ENCODE measurements at regions not wholly inside any gene's neighbourhood (a gene's known extent, or its start where the extent isn't known, plus 50 kb on each side); places are given as distances from the start of the nearest gene placed in this dataset.
A peak's percentile ranks its signal among the peaks of the same experiment; 100 is the strongest.

DNA sequence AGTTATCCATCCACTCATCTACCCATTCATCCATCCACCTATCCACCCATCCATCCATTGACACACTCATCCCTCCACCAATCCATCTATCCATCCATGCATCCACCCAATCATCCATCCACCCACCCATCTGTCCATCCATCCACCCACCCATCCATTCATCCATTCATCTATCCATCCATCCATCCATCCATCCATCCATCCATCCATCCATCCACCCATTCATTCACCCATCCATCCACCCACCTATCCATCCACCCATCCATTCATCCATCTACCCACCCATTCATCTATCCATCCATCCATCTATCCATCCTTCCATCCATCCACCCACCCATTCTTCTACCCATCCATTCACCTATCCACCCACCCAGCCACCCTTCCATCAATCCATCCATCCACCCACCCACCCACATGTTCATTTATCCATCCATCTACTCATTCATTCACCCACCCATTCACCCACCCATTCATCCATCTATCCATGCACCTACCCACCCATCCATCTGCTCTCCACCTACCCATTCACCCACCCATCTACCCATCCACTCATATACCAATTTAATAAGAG is 193.8 kb upstream of the ARID2 start:
- ATAC-seq (replicated peaks) (no peak), DNase-seq (no peak)
- Mint-ChIP-seq H3K27me3 (peaks cover 24 to 36% of the 10 kb centered on the region in 2 donors), H3K4me3 (no peak overlapping the region), H3K27ac (no peak overlapping the region), H3K4me1 (ENCODE audit: low read depth in 2 of 2) (no peaks in the 10 kb centered on the region), H3K36me3 (ENCODE audit: insufficient read depth) (no peaks in the 10 kb centered on the region), H3K9me3 (no peaks in the 10 kb centered on the region)

GRCh38 chr12:45536284-45536683 is 193.2 kb upstream of the ARID2 start:
- Mint-ChIP-seq H3K4me3 (no peak overlapping the region), H3K27me3 (peaks cover 24 to 34% of the 10 kb centered on the region in 2 donors), H3K27ac (no peak overlapping the region), H3K36me3 (ENCODE audit: insufficient read depth) (no peaks in the 10 kb centered on the region), H3K4me1 (ENCODE audit: low read depth in 2 of 2) (no peaks in the 10 kb centered on the region), H3K9me3 (no peaks in the 10 kb centered on the region)
- DNase-seq (no peak), ATAC-seq (replicated peaks) (no peak)

DNA sequence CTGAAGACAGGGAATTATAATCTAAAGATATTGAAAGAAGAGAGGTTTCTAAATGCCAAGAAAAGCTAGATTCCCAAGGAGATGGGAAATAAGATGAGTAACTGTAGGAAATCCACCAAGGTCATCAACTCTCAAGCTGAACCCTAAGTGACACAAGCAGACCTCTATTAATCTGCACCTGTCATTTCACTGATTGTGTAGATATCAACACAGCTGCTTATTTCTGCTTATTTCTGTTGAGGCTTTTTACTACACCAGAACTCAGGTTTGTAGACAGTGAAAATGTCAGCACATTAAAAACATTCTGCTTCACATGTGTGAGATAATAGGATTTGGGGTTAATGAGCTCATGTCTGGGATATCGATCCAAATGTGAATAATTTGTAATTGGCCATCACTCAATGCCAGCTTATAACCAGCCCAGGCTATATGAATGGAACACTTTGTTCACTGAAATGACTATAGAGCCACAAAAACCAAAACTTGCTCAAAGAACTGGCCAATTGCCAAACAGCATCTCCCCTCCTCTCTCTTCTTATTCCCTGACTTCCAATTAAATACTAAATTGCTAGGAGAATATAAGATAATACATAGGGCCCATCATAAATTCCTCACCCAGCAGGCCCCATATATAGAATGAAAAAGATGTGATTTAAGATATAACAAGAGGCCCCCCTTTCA is 188.7 kb upstream of the ARID2 start:
- H3K27ac Mint-ChIP-seq = no peak overlapping the region
- no peak for DNase-seq
- H3K9me3 Mint-ChIP-seq = no peaks in the 10 kb centered on the region
- H3K4me3 Mint-ChIP-seq = no peak overlapping the region
- ATAC-seq (replicated peaks) = no peak
- H3K4me1 Mint-ChIP-seq (ENCODE audit: low read depth in 2 of 2) = no peaks in the 10 kb centered on the region
- H3K27me3 Mint-ChIP-seq = peaks cover 15% of the 10 kb centered on the region in 2 donors
- no peaks in the 10 kb centered on the region for H3K36me3 Mint-ChIP-seq (ENCODE audit: insufficient read depth)

DNA sequence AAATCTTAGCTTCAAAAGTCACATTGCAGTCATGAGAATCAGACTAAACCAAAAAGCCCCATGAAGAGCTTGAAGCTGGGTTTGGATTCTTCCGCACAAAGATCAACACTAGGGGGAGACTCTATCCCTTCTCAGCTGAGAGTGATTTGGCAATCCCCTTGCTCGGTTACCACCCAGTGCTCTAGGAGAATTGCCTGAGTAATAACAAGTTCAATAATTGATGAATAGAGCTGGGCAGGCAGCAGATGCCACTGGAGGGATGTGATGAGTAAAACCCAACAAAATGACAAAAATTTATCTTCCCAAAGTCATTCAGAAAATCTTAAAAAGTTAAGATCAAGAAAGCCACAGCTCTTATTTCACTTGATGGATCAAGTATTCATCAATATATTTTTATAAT is 185.6 kb upstream of the ARID2 start:
- no peak overlapping the region for H3K27ac Mint-ChIP-seq
- no peak overlapping the region for H3K4me3 Mint-ChIP-seq
- H3K9me3 Mint-ChIP-seq = no peaks in the 10 kb centered on the region
- H3K27me3 Mint-ChIP-seq = peaks cover 0 to 12% of the 10 kb centered on the region in 2 donors
- no peaks in the 10 kb centered on the region for H3K36me3 Mint-ChIP-seq (ENCODE audit: insufficient read depth)
- peak; percentile 100 for ATAC-seq (replicated peaks)
- peak; percentile 54 to 56 (median 54) for DNase-seq
- no peaks in the 10 kb centered on the region for H3K4me1 Mint-ChIP-seq (ENCODE audit: low read depth in 2 of 2)

DNA sequence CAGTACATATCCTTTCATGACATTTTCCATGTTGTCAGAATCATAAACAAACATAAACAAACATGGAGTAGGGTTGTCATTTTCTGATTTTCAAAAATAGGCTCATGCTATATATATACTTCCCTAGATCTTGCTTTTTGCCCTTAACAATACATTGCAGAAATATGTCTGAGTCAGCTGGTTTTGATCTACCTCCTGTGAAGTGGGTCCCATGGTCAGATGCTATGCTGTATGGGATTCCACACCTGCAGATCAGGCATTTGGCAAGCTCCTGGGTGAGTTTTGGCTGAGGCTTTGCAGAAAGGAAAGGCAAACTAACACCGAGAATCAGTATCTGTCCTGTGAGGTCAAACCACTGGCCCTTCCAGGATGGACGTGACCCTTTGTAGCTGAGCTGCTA is 183.0 kb upstream of the ARID2 start:
- no peak overlapping the region for H3K4me3 Mint-ChIP-seq

DNA sequence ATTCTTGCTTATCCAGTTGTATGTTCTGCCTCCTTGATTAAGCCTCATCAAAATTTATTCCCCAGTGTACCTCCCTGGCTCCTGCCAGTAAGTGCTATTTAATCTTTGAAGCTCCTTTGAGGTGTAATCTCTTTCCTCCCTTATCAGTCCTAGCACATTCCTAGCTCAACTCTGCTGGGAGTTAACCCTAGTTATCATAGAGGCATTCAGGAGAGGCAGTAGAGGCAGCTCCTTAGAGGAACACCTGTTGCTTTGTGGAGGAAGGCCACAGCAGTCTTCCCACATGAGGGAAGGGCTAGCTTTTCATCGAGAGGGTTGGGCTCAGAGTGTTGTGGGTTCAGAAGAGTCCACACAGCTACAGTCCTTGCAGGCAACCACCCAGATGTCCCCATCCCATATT is 182.4 kb upstream of the ARID2 start:
- H3K27me3 Mint-ChIP-seq = peaks cover 0 to 12% of the 10 kb centered on the region in 2 donors

More for the DNA sequence above, 183.0 kb upstream of the ARID2 start:
- H3K27me3 Mint-ChIP-seq = peaks cover 0 to 12% of the 10 kb centered on the region in 2 donors
- DNase-seq (no peak), ATAC-seq (replicated peaks) (no peak)
- H3K4me1 Mint-ChIP-seq (ENCODE audit: low read depth in 2 of 2) = no peaks in the 10 kb centered on the region
- no peak overlapping the region for H3K27ac Mint-ChIP-seq
- no peaks in the 10 kb centered on the region for H3K9me3 Mint-ChIP-seq
- H3K36me3 Mint-ChIP-seq (ENCODE audit: insufficient read depth) = no peaks in the 10 kb centered on the region

DNA sequence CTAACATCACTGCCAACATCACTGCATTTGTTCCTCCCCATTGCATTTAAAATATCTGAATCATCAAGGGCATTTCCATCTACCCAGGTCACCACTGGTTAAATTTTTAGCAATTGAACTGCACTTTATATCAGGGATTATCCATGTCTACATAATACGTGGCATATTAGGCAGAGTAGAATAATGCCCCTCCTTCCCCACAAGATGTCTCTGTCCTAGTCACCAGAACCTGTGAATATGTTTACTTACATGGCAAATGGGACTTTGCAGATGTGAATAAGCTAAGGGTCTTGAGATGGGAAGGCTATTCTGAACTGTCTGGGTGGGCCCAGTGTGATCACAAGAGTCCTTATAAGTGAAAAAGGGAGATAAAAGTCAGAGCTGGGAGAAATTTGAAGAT is 181.7 kb upstream of the ARID2 start:
- no peak overlapping the region for H3K27ac Mint-ChIP-seq
- DNase-seq (no peak), ATAC-seq (replicated peaks) (no peak)
- peaks cover 0 to 12% of the 10 kb centered on the region in 2 donors for H3K27me3 Mint-ChIP-seq
- H3K9me3 Mint-ChIP-seq = no peaks in the 10 kb centered on the region
- H3K4me3 Mint-ChIP-seq = no peak overlapping the region
- no peaks in the 10 kb centered on the region for H3K36me3 Mint-ChIP-seq (ENCODE audit: insufficient read depth)
- H3K4me1 Mint-ChIP-seq (ENCODE audit: low read depth in 2 of 2) = no peaks in the 10 kb centered on the region

More for the DNA sequence above, 182.4 kb upstream of the ARID2 start:
- DNase-seq (no peak), ATAC-seq (replicated peaks) (no peak)
- H3K27ac Mint-ChIP-seq = no peak overlapping the region
- H3K36me3 Mint-ChIP-seq (ENCODE audit: insufficient read depth) = no peaks in the 10 kb centered on the region
- no peaks in the 10 kb centered on the region for H3K9me3 Mint-ChIP-seq
- H3K4me1 Mint-ChIP-seq (ENCODE audit: low read depth in 2 of 2) = no peaks in the 10 kb centered on the region
- H3K4me3 Mint-ChIP-seq = no peak overlapping the region

DNA sequence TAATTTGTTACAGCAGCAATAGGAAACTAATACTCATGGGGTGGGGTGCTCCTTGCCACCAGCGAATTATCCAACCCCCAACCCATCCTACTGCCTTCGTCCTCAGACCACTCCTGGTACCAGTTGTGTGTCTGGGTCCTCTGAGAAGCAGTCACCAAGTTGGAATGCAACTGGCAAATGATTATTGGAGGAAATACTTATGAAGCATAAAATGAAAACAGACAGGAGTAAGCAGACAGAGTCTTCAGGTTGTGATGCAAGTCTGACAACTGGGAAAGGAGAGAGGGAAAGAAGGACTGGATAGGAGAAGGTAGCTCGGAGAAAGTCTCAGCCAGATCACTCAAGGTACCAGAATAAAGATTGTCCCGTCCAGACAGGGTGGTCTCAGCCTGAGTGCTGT is 181.1 kb upstream of the ARID2 start:
- peaks cover 0 to 12% of the 10 kb centered on the region in 2 donors for H3K27me3 Mint-ChIP-seq
- no peak overlapping the region for H3K4me3 Mint-ChIP-seq
- no peaks in the 10 kb centered on the region for H3K4me1 Mint-ChIP-seq (ENCODE audit: low read depth in 2 of 2)
- DNase-seq (no peak), ATAC-seq (replicated peaks) (no peak)
- H3K36me3 Mint-ChIP-seq (ENCODE audit: insufficient read depth) = no peaks in the 10 kb centered on the region
- no peak overlapping the region for H3K27ac Mint-ChIP-seq
- H3K9me3 Mint-ChIP-seq = no peaks in the 10 kb centered on the region

DNA sequence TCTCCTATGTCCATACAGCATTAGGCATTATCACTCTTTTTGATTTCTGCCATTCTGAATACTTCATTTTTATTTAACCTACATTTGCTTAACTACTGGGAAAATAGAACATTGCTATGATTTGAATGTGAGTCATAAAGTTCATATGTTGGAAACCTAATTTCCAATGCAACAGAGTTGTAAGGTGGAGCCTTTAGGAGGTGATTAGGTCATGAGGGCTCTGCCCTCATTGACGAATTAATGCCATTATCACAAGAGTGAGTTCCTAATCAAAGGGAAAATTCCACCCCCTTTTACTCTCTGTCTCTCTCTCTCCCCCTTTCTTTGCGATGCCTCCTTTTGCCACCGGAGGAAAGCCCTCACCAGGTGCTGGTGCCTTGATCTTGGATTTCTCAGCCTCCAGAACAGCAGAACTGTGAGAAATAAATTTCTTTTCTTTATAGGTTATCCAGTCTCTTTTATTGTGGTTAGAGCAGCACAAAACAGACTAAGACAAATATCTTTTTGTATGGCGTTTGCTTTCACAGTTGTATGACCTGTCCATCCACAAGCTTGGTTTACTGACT is 180.1 kb upstream of the ARID2 start:
- no peak overlapping the region for H3K27ac Mint-ChIP-seq
- H3K27me3 Mint-ChIP-seq = peaks cover 0 to 12% of the 10 kb centered on the region in 2 donors
- no peak overlapping the region for H3K4me3 Mint-ChIP-seq
- no peaks in the 10 kb centered on the region for H3K9me3 Mint-ChIP-seq
- no peaks in the 10 kb centered on the region for H3K36me3 Mint-ChIP-seq (ENCODE audit: insufficient read depth)
- ATAC-seq (replicated peaks) (no peak), DNase-seq (no peak)
- no peaks in the 10 kb centered on the region for H3K4me1 Mint-ChIP-seq (ENCODE audit: low read depth in 2 of 2)

GRCh38 chr12:45553204-45553603 is 176.3 kb upstream of the ARID2 start:
- no peak overlapping the region for H3K27ac Mint-ChIP-seq
- H3K36me3 Mint-ChIP-seq (ENCODE audit: insufficient read depth) = no peaks in the 10 kb centered on the region
- H3K4me3 Mint-ChIP-seq = no peak overlapping the region
- DNase-seq (no peak), ATAC-seq (replicated peaks) (no peak)
- no peaks in the 10 kb centered on the region for H3K4me1 Mint-ChIP-seq (ENCODE audit: low read depth in 2 of 2)
- H3K27me3 Mint-ChIP-seq = peaks cover 0 to 6% of the 10 kb centered on the region in 2 donors
- no peaks in the 10 kb centered on the region for H3K9me3 Mint-ChIP-seq

DNA sequence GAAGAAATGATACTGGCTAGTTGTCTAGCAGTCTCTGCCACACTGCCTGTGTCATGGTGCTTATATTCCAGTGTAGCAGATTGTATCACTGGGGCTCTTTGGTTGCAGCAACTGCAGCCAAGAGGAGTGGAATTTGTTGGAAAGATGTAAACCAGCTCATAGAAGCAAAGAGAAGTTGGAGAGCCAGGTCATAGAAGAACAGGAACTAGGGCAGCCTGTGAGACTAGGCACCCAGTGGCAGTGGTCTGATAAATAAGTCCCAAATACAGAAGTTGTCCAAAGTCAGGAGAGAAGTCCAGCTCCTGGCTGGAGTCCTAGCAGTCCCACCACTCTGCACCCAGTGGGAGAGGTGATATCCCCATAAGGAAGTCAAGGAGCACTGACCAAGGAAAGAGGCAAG is 172.5 kb upstream of the ARID2 start:
- DNase-seq = no peak

GRCh38 chr12:45558353-45558752 is 171.2 kb upstream of the ARID2 start:
- Mint-ChIP-seq H3K4me3 (no peak overlapping the region), H3K9me3 (no peaks in the 10 kb centered on the region), H3K36me3 (ENCODE audit: insufficient read depth) (no peaks in the 10 kb centered on the region), H3K4me1 (ENCODE audit: low read depth in 2 of 2) (peaks cover 3 to 4% of the 10 kb centered on the region in 2 donors), H3K27ac (no peak overlapping the region), H3K27me3 (no peaks in the 10 kb centered on the region)
- ATAC-seq (replicated peaks) = no peak
- no peak for DNase-seq

More for the DNA sequence above, 172.5 kb upstream of the ARID2 start:
- no peaks in the 10 kb centered on the region for H3K27me3 Mint-ChIP-seq
- H3K27ac Mint-ChIP-seq = no peak overlapping the region
- no peaks in the 10 kb centered on the region for H3K9me3 Mint-ChIP-seq
- H3K4me1 Mint-ChIP-seq (ENCODE audit: low read depth in 2 of 2) = peaks cover 3 to 4% of the 10 kb centered on the region in 2 donors
- H3K36me3 Mint-ChIP-seq (ENCODE audit: insufficient read depth) = no peaks in the 10 kb centered on the region
- no peak overlapping the region for H3K4me3 Mint-ChIP-seq
- ATAC-seq (replicated peaks) = no peak

DNA sequence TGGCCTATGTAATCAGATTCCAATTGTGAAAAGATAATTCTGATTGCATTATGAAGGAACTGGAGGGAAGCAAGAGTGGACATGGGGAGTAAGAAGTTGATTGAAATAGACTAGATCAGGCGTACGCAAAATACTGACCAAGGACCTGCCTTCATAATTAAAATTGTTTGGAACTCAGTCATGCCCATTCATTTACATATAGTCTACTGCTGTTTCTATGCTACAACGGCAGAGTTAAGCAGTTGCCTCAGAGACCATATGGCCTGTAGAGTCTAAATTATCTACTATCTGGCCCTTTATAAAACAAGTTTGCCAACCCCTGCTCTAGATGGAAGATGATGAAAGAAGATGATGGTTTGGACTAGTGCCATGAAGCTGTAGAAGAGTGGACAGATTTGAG is 170.0 kb upstream of the ARID2 start:
- ATAC-seq (replicated peaks) = no peak
- Mint-ChIP-seq H3K4me3 (no peak overlapping the region), H3K9me3 (no peaks in the 10 kb centered on the region), H3K27ac (no peak overlapping the region), H3K4me1 (ENCODE audit: low read depth in 2 of 2) (peaks cover 3 to 4% of the 10 kb centered on the region in 2 donors), H3K36me3 (ENCODE audit: insufficient read depth) (no peaks in the 10 kb centered on the region), H3K27me3 (no peaks in the 10 kb centered on the region)
- no peak for DNase-seq

GRCh38 chr12:45560689-45561088 is 168.8 kb upstream of the ARID2 start:
- Mint-ChIP-seq H3K4me1 (ENCODE audit: low read depth in 2 of 2) (peaks cover 3 to 4% of the 10 kb centered on the region in 2 donors), H3K36me3 (ENCODE audit: insufficient read depth) (no peaks in the 10 kb centered on the region), H3K27ac (no peak overlapping the region), H3K27me3 (no peaks in the 10 kb centered on the region), H3K9me3 (no peaks in the 10 kb centered on the region), H3K4me3 (no peak overlapping the region)
- no peak for ATAC-seq (replicated peaks)
- no peak for DNase-seq
